IMR-90 (cell line): ENCODE measurements at regions not wholly inside any gene's neighbourhood (a gene's known extent, or its start where the extent isn't known, plus 50 kb on each side); places are given as distances from the start of the nearest gene placed in this dataset. TPM values are rescaled to one million over a fixed set of nuclear protein-coding genes. Genes with fewer than 3 reads are reported as not detected.

ENCODE experiments used
- microRNA-seq, 2 experiments: library from miRNA; stranded (forward) in 1 of 2; unstranded in 1 of 2; fragments of 10-50 nt in 1 of 2; fragments of <30 nt in 1 of 2; gene quantifications in 1 of 2; microRNA quantifications in 1 of 2; one replicate each; pipeline versions ENCODE3 to v1.1.0; 2013 to 2020; ENCODE audit not compliant: insufficient read depth in 1 of 2, insufficient read length in 1 of 2, unreplicated experiment in 1 of 2
- small RNA-seq, 5 experiments: library from RNA; depleted of rRNA; stranded (forward); fragments of <200 nt; gene quantifications; one replicate each; pipeline ENCODE3, GENCODE V24; 2012

Small RNAs in the stretch of these regions (microRNA-seq; reads per million reads assigned to microRNA genes)
- gene AL596028.1 (ENCODE audit: insufficient read depth, insufficient read length) (not detected), gene RNA5SP210 (ENCODE audit: insufficient read depth, insufficient read length) (not detected)

Small RNAs in the stretch of these regions (small RNA-seq; reads per million reads assigned to genes)
- gene AL596028.1 (0 reads per million in 5 experiments), gene RNA5SP210 (0 reads per million in 5 experiments)
